HG02623 (cell line): ENCODE measurements at regions not wholly inside any gene's neighbourhood (a gene's known extent, or its start where the extent isn't known, plus 50 kb on each side); places are given as distances from the start of the nearest gene placed in this dataset.

Experiments
- ATAC-seq: cut with Tn5 transposase; IDR thresholded peaks from one replicate; pipeline ENCODE4 v1.9.1; 2021; ENCODE audit warnings: moderate library complexity; ENCODE audit not compliant: unreplicated experiment

- ATAC-seq: no peak
Observed at GRCh38 chr14:71586131-71586897, 345.9 kb upstream of the RGS6 start.

- ATAC-seq: no peak
Observed at GRCh38 chr14:71588028-71588427, 344.2 kb upstream of the RGS6 start.

DNA sequence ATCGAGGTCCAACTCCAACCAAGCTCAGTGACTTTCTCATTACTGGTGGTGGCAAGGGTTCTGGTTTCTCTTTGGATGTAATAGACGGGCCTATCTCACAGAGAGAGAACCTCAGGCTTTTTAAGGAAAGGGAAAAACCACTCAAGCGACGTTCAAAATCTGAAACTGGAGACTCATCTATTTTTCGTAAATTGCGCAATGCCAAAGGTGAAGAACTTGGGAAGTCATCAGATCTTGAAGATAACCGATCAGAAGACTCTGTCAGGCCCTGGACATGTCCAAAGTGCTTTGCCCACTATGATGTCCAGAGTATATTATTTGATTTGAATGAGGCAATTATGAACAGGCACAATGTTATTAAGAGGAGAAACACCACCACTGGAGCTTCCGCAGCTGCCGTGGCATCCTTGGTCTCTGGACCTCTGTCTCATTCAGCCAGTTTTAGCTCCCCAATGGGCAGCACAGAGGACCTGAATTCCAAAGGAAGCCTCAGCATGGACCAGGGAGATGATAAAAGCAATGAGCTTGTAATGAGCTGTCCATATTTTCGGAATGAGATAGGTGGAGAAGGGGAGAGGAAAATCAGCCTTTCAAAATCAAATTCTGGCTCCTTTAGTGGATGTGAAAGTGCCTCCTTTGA lies 343.5 kb upstream of the RGS6 start:
- no peak for ATAC-seq

DNA sequence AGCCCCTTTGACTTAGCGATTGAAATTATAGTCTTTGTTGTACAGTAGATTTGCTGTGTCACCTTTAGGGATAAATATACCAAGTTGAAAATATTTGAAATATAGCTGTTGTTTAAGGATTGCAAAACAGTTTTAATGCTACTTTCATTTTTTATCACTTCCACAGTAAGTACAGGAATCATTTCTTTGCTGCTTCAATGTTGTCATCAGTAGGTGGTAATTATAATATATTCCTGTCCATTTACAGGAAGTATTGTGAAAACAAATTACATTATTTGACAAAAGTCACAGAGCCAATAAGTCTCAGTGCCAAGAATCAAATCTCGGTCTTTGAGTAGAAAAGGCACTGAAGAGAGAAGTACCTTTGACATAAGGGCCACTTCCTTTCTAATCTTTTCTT lies 342.6 kb upstream of the RGS6 start:
- no peak for ATAC-seq

DNA sequence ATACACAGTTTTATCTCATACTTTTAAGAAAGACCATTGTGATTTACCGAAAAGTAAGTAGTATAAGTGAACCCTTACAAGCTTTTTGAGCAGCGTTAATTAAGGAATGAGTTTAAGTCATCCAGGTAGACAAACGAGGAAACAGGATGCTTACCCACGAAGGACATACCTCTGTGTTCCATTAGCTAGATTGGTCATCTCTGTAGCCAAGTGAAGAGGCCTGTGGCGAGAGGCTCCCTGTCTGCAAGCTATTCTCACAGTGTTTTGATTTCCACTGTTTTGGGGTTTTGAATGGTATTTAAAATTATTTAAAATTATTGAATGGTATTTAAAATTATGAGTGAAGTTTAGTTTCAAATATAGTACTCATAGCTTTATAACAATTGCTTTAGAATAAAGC lies 342.1 kb upstream of the RGS6 start:
- no peak for ATAC-seq

DNA sequence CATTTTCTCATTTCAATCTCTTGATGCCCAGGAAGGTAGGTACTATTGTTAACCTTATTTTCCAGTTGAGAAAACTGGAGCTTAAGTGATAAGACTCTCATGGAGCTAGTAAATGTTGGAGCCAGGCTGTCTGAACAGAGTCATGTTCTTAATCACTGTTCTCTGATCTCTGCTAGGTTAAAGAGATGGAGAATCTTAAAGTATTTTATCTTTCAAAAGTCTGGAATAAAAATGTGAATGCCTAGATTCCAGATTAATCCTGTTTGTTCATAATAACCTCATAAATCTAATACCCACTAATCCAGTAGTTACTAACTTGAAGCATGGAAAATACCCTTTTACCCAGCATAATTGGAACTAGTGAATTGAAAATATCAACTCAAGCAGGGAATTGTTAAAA lies 341.0 kb upstream of the RGS6 start:
- no peak for ATAC-seq

DNA sequence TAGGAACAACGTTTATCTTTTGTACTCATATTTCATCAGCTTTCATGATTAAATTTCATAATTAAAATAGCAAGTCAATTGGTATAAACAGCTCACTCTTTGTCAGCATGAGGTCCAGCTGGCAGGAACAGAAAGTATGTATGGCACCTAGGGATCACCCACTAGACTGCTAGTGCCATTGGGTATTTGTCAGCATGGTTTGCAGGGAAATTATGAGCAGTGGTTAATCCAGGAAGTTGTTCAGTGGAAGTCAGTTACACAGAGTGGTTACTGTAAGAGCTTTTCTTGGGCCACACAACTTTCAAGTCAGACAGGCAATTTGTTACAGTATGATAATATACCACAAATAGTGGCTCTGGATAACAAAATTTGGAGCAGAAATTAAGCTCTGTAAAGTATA lies 340.3 kb upstream of the RGS6 start:
- no peak for ATAC-seq

- ATAC-seq: no peak
Observed at GRCh38 chr14:71592361-71592760, 339.9 kb upstream of the RGS6 start.

GRCh38 chr14:71593966-71594365 lies 338.3 kb upstream of the RGS6 start:
- ATAC-seq: no peak

DNA sequence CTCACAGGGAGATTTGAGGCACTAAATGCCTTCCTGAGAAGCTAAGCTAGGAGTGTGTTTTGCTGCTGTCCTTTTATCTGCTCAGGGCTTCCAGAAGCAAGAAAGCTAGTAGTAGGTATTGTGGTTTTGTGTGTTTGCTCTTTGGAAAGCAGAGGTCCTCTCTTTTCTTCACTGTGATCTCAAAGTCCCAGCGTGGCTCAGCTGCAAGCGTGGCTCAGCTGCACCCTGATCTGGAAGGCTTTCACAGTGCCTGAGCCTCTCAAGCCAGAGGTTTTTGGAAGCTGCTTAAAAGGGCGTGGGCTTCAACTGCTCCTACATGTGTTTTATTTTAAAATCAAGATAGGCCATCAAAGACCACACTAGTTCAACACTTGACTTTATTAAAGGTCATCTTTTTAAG lies 337.4 kb upstream of the RGS6 start:
- no peak for ATAC-seq

DNA sequence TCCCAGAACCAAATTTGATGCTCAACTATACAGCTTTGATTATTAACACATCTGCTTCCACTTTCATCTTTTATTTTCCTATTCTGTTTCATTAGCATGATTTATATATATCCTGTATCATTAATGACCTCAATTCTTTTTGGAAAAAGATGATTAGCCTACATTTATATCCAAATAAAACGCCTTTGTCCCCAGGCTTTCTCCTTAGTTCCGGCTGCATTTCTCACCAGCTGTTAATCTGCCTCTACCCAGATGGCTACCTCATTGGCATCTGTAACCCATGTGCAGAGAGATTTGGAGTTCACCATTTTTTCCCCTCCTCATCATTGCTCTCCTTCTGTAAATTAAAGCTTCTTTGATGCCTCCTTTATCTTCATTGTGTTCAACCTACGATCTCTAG lies 336.8 kb upstream of the RGS6 start:
- no peak for ATAC-seq

GRCh38 chr14:71597287-71597920 lies 334.8 kb upstream of the RGS6 start:
- peak; percentile 14 for ATAC-seq

DNA sequence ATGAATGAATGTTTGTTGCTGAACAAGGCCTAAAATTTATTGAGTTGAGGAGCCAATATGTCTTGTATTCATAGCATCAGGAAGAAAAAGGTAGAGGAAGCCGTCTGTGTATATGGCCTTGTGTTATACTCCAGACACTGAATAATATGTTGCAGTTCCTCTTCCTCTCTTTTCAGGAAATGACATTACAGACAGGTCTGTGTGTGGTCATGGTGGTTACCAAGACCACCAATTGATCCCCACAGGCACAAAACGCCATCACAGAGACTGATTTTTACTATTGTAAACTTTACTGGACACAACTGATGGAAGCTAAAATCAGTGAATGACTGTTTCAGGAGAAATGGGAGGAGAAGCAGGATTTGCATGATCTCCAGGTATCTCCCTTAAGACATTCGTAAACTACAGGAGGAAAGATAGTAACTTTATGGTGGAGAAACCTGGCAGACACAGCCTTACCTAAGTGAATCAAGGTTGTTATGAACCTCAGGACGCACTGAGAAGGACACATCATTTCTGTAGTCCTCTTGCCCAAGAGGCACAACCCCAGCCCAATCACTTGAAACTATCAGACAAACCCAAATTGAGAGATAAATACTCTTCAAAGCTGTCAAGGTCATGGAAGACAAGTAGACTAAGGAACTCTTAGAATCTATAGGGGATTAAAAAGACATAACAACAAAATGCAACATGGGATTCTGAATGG lies 334.1 kb upstream of the RGS6 start:
- peak; percentile 61 for ATAC-seq

DNA sequence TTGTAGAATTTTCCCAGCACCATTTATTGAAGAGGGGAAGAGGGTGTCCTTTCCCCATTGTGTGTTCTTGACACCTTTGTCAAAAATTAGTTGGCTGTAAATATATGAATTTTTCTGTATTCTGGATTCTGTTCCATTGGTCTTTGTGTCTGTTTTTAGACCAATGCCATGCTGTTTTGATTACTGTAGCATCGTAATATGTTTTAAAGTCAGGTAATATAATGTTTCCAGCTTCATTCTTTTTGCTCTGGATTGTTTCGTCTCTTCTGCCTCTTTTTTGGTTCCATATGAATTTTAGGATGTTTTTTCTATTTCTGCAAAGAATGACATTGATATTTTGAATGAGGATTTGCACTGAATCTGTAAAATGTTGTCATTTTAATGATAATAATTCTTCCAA lies 331.9 kb upstream of the RGS6 start:
- no peak for ATAC-seq

DNA sequence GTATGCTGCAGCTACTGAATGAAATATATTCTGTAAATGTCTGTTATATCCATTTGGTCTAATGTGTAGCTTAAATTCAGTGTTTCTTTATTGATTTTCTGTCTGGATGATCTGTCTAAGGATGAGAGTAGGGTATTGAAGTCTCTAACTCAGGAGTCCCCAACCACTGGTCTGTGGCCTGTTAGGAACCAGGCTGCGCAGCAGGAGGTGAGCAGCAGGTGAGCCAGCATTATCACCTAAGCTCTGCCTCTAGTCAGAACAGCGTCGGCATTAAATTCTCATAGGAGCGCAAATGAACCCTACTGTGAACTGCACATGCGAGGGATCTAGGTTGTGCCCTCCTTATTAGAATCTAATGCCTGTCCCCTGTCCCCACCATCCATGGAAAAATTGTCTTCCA lies 329.7 kb upstream of the RGS6 start:
- no peak for ATAC-seq

DNA sequence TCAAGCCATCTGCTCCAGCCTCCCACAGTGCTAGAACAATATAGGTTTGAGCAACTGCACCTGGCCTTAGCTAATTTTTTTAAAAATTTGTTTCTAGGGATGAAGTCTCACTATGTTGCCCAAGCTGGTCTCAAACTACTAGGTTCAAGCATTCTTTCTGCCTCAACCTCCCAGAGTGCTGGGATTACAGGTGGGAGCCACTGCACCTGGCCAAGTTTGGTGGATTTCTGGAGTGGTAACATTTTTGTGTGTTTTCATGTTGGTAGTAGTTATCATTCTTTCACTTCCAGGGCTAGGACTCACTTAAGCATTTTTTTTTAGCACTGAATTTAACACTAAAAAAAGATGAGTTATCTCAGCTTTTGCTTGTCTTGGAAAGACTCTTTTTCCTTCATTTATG lies 328.0 kb upstream of the RGS6 start:
- no peak for ATAC-seq

GRCh38 chr14:71606064-71606463 lies 326.2 kb upstream of the RGS6 start:
- ATAC-seq: no peak

GRCh38 chr14:71606575-71606974 lies 325.7 kb upstream of the RGS6 start:
- ATAC-seq: no peak

GRCh38 chr14:71607056-71607455 lies 325.2 kb upstream of the RGS6 start:
- no peak for ATAC-seq

DNA sequence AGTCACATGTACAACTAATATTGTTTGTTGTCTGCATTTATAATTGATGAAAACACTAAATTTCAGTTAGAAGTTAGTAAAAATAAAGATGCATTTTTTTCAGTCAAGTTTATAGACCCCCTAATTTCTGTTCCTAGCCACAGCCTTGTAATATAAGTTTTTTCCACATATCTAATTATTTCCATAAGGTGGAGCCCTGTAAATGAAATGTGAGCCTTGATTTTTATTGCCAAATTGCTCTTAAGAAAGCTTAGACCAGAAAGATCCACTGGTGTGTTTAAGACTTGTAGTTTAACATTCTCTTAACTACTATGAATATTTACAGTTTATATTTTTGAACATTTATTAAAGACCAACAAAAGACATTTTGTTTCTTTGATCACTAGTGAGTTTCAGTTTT lies 322.1 kb upstream of the RGS6 start:
- ATAC-seq: no peak

DNA sequence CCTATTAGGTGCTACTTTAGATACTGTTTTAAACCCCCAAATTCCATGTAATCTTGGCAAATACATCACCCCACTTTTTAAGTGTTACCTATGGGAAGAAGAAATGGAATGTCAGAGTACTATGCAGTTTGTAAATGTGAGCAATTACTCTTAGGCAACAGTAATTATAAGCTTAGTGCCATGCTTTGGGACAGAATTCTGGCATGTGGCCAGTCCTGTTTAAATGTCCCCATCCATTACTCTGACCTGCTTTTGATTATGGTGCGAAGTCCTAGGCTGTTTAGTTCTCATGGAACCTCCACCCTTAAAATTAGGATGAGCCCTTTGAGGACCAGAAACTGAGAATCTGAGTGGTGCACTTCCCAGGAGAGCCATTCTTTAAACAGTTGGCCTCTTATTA lies 321.4 kb upstream of the RGS6 start:
- ATAC-seq: no peak

DNA sequence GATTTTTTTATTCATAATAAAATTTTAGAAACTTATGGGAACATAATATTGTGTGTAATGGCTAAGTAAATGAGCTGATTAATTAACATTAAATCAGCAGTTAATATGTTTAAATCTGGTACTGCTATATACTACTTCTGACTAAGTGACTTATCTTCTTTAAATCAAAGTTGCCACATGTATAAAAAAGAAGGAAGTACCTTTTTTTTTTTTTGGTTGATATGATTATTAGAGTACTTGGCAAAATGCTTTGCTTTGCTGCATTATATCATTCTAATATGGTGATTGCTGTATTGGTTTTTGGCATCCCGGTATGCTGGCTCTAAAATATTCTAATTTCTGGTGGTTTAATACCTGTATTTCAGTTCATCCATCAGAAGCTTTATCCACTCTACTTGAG lies 319.1 kb upstream of the RGS6 start:
- no peak for ATAC-seq
